Neural progenitor cell (in vitro differentiated cells): ENCODE measurements at regions not wholly inside any gene's neighbourhood (a gene's known extent, or its start where the extent isn't known, plus 50 kb on each side); places are given as distances from the start of the nearest gene placed in this dataset.

Source experiments
- DNase-seq: peaks from one replicate; pipeline ENCODE4 v3.0.0-alpha.2; 2016; ENCODE audit warnings: low spot score
- H2AFZ ChIP-seq: fragments of 200-600 bp; sonication (generic); replicated peaks from 2 replicates; pipeline ENCODE4 v1.6.1; 2016; ENCODE audit warnings: antibody characterized with exemption
- H3F3A ChIP-seq: fragments of 200-600 bp; sonication (generic); 2 replicates; pipeline ENCODE4 v1.6.1; 2016; ENCODE audit warnings: antibody characterized with exemption, low read depth
- H3K27ac ChIP-seq: fragments of 200-600 bp; sonication (generic); 2 replicates; pipeline ENCODE4 v1.5.1; 2016; ENCODE audit warnings: mild to moderate bottlenecking
- H3K27me3 ChIP-seq: fragments of 200-600 bp; sonication (generic); 2 replicates; pipeline ENCODE4 v1.6.1; 2016; ENCODE audit warnings: mild to moderate bottlenecking, moderate library complexity
- H3K36me3 ChIP-seq: fragments of 200-600 bp; sonication (generic); 2 replicates; pipeline ENCODE4 v1.5.1; 2016
- H3K4me1 ChIP-seq: fragments of 200-600 bp; sonication (generic); 2 replicates; pipeline ENCODE4 v1.6.1; 2016; ENCODE audit warnings: mixed run types
- H3K4me2 ChIP-seq: fragments of 200-600 bp; sonication (generic); 2 replicates; pipeline ENCODE4 v1.6.1; 2016
- H3K4me3 ChIP-seq: fragments of 200-600 bp; sonication (generic); 2 replicates; pipeline ENCODE4 v1.5.1; 2016
- H3K79me2 ChIP-seq: fragments of 200-600 bp; sonication (generic); 2 replicates; pipeline ENCODE4 v1.6.1; 2016; ENCODE audit warnings: low read depth
- H3K9ac ChIP-seq: fragments of 200-600 bp; sonication (generic); 2 replicates; pipeline ENCODE4 v1.6.1; 2016
- H3K9me3 ChIP-seq: fragments of 200-600 bp; sonication (generic); 2 replicates; pipeline ENCODE4 v1.5.1; 2016; ENCODE audit warnings: low read depth
- H4K20me1 ChIP-seq: fragments of 200-600 bp; sonication (generic); 2 replicates; pipeline ENCODE4 v1.6.1; 2016; ENCODE audit warnings: low read depth
- H3K27ac Mint-ChIP-seq: 3 replicates; pipeline ENCODE4 v1.8.0; 2021; ENCODE audit warnings: mixed read lengths
- H3K27me3 Mint-ChIP-seq: 2 replicates; pipeline ENCODE4 v1.8.0; 2022; ENCODE audit warnings: low read depth, mild to moderate bottlenecking, inconsistent platforms, moderate library complexity, mixed read lengths; ENCODE audit not compliant: insufficient read depth
- H3K36me3 Mint-ChIP-seq: 3 replicates; pipeline ENCODE4 v1.8.0; 2021; ENCODE audit warnings: mixed read lengths
- H3K4me1 Mint-ChIP-seq: 3 replicates; pipeline ENCODE4 v1.8.0; 2021; ENCODE audit warnings: mixed read lengths
- H3K4me3 Mint-ChIP-seq: 3 replicates; pipeline ENCODE4 v1.8.0; 2021; ENCODE audit warnings: mild to moderate bottlenecking, moderate library complexity, mixed read lengths
- H3K9me3 Mint-ChIP-seq: 3 replicates; pipeline ENCODE4 v1.8.0; 2020; ENCODE audit warnings: mixed read lengths
- CTCF ChIP-seq: fragments of 200-600 bp; sonication (generic); IDR thresholded peaks from 2 replicates; pipeline ENCODE4 v1.5.1; 2017; ENCODE audit warnings: antibody characterized with exemption, mild to moderate bottlenecking
- EZH2 ChIP-seq: fragments of 200-600 bp; sonication (generic); IDR thresholded peaks from 2 replicates; pipeline ENCODE4 v1.6.1; 2017; ENCODE audit warnings: antibody characterized with exemption, mild to moderate bottlenecking, moderate library complexity
- EZH2phosphoT487 ChIP-seq: fragments of 200-600 bp; sonication (generic); IDR thresholded peaks from 2 replicates; pipeline ENCODE4 v1.6.1; 2017; ENCODE audit warnings: antibody characterized with exemption

- Histone ChIP-seq H3K4me1 (no peaks in the 10 kb centered on the region), H3K9me3 (no peaks in the 10 kb centered on the region)
- no peaks in the 10 kb centered on the region for H3K36me3 Mint-ChIP-seq
Observed at GRCh38 chr5:145307866-145308382, 527.2 kb downstream of the PRELID2 start.

GRCh38 chr5:145295236-145295835 is 539.8 kb downstream of the PRELID2 start:
- Histone ChIP-seq H3F3A (no peaks in the 10 kb centered on the region), H3K9me3 (no peaks in the 10 kb centered on the region), H3K27me3 (no peaks in the 10 kb centered on the region), H3K27ac (no peak overlapping the region), H3K4me1 (no peaks in the 10 kb centered on the region), H3K4me2 (no peak overlapping the region), H3K4me3 (no peak overlapping the region), H2AFZ (no peak overlapping the region), H3K9ac (no peak overlapping the region), H3K36me3 (no peaks in the 10 kb centered on the region), H3K79me2 (no peaks in the 10 kb centered on the region), H4K20me1 (no peaks in the 10 kb centered on the region)
- TF ChIP-seq CTCF (no peak), EZH2 (no peak), EZH2phosphoT487 (no peak)
- Mint-ChIP-seq H3K27ac (no peak overlapping the region), H3K36me3 (no peaks in the 10 kb centered on the region), H3K4me1 (no peaks in the 10 kb centered on the region), H3K4me3 (no peak overlapping the region), H3K27me3 (no peaks in the 10 kb centered on the region), H3K9me3 (peaks cover 2% of the 10 kb centered on the region)
- DNase-seq, result no peak

More at GRCh38 chr5:145307866-145308382, 527.2 kb downstream of the PRELID2 start:
- Mint-ChIP-seq H3K4me1 (no peaks in the 10 kb centered on the region), H3K4me3 (no peak overlapping the region), H3K27me3 (no peaks in the 10 kb centered on the region), H3K9me3 (no peaks in the 10 kb centered on the region), H3K27ac (no peak overlapping the region)
- DNase-seq, result no peak
- H3K9ac ChIP-seq, result no peak overlapping the region
- no peak overlapping the region for H3K4me3 ChIP-seq
- H3K27ac ChIP-seq, result no peak overlapping the region
- no peaks in the 10 kb centered on the region for H3K79me2 ChIP-seq
- no peak overlapping the region for H2AFZ ChIP-seq
- no peaks in the 10 kb centered on the region for H4K20me1 ChIP-seq
- H3K36me3 ChIP-seq, result no peaks in the 10 kb centered on the region
- no peak for TF ChIP-seq EZH2
- TF ChIP-seq CTCF, result no peak
- TF ChIP-seq EZH2phosphoT487, result no peak
- H3F3A ChIP-seq, result no peaks in the 10 kb centered on the region
- no peaks in the 10 kb centered on the region for H3K27me3 ChIP-seq
- H3K4me2 ChIP-seq, result no peak overlapping the region

GRCh38 chr5:145294331-145294730 is 540.8 kb downstream of the PRELID2 start:
- Histone ChIP-seq H3K27ac (no peak overlapping the region), H3K9ac (no peak overlapping the region), H4K20me1 (no peaks in the 10 kb centered on the region), H3K9me3 (no peaks in the 10 kb centered on the region), H3F3A (no peaks in the 10 kb centered on the region), H2AFZ (no peak overlapping the region), H3K27me3 (no peaks in the 10 kb centered on the region), H3K4me2 (no peak overlapping the region), H3K4me1 (no peaks in the 10 kb centered on the region), H3K36me3 (no peaks in the 10 kb centered on the region), H3K79me2 (no peaks in the 10 kb centered on the region), H3K4me3 (no peak overlapping the region)
- TF ChIP-seq EZH2phosphoT487, result no peak
- no peak for TF ChIP-seq EZH2
- no peak for TF ChIP-seq CTCF
- H3K4me1 Mint-ChIP-seq, result no peaks in the 10 kb centered on the region
- H3K36me3 Mint-ChIP-seq, result no peaks in the 10 kb centered on the region
- DNase-seq, result no peak
- H3K27me3 Mint-ChIP-seq, result no peaks in the 10 kb centered on the region
- H3K9me3 Mint-ChIP-seq, result peaks cover 2% of the 10 kb centered on the region
- no peak overlapping the region for H3K27ac Mint-ChIP-seq
- no peak overlapping the region for H3K4me3 Mint-ChIP-seq
